Lower lobe of right lung (tissue), 2 donors: ENCODE measurements at regions not wholly inside any gene's neighbourhood (a gene's known extent, or its start where the extent isn't known, plus 50 kb on each side); places are given as distances from the start of the nearest gene placed in this dataset.

ENCODE experiments used
- ATAC-seq, 2 donors: fragments of 200-7000 bp; cut with Tn5 transposase; one replicate each; pipeline ENCODE4 v1.9.1; 2020 to 2022; ENCODE audit warnings: mild to moderate bottlenecking in 2 of 2, moderate library complexity in 2 of 2
- DNase-seq: peaks from one replicate; pipeline ENCODE4 v3.0.0-alpha.2; 2020
- H3K27ac ChIP-seq: fragments of 200-600 bp; one replicate; pipeline ENCODE4 v1.8.0; 2022
- H3K27me3 ChIP-seq: fragments of 200-600 bp; one replicate; pipeline ENCODE4 v1.8.0; 2022; ENCODE audit warnings: low read depth
- H3K36me3 ChIP-seq: fragments of 200-600 bp; one replicate; pipeline ENCODE4 v1.8.0; 2022; ENCODE audit warnings: mild to moderate bottlenecking
- H3K4me1 ChIP-seq: fragments of 200-600 bp; one replicate; pipeline ENCODE4 v1.8.0; 2022
- H3K4me3 ChIP-seq: fragments of 200-600 bp; one replicate; pipeline ENCODE4 v1.8.0; 2022; ENCODE audit warnings: mild to moderate bottlenecking
- H3K9me3 ChIP-seq: fragments of 200-600 bp; one replicate; pipeline ENCODE4 v1.8.0; 2022
- CTCF ChIP-seq: fragments of 200-600 bp; IDR thresholded peaks from one replicate; pipeline ENCODE4 v1.8.0; 2022; ENCODE audit warnings: antibody characterized with exemption, mild to moderate bottlenecking
- intact Hi-C: fragments of 100-400 bp; cut with DNase I; formaldehyde crosslinking; loops from one replicate; pipeline ENCODE4 v1.11.0; 2022
- donor health status: DM: no; HTN: yes; CAD: no; lungs with severe emphysema.

DNA sequence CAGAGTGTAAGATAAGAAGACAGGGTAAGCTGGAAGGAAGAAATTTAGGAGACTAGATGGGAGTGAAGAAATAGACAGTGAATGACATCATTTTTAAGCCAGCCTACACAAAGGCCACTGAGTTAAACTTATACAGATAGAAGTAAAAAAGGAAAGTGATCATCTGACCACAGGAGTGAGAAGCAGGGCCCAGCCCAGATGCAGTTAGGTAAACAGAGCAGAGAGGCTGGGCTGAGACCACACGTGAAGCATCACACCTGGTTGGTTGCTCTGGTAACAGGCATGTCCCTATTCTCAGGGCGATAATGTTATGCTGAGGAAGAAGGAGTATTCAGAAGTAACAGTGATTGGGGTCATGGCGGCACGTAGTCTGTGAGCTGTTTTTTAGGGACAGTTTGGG, 1079.4 kb downstream of the AACS start:
- no peaks in the 10 kb centered on the region for H3K9me3 ChIP-seq
- H3K27me3 ChIP-seq = no peaks in the 10 kb centered on the region
- intact Hi-C loops = no loop called here
- no peak overlapping the region for H3K27ac ChIP-seq
- no peaks in the 10 kb centered on the region for H3K36me3 ChIP-seq
- no peak for ATAC-seq
- no peaks in the 10 kb centered on the region for H3K4me1 ChIP-seq
- H3K4me3 ChIP-seq = no peak overlapping the region
- DNase-seq = no peak
- no peak for TF ChIP-seq CTCF

- Histone ChIP-seq H3K27me3 (no peaks in the 10 kb centered on the region), H3K36me3 (no peaks in the 10 kb centered on the region), H3K4me3 (no peak overlapping the region), H3K27ac (no peak overlapping the region), H3K9me3 (no peaks in the 10 kb centered on the region), H3K4me1 (no peaks in the 10 kb centered on the region)
- no peak for ATAC-seq
- no peak for DNase-seq
- intact Hi-C loops = no loop called here
- TF ChIP-seq CTCF = no peak
These were observed 1082.1 kb downstream of the AACS start for GRCh38 chr12:126147321-126147720.

GRCh38 chr12:126156806-126157574, 1091.8 kb downstream of the AACS start:
- DNase-seq = no peak
- Histone ChIP-seq H3K27me3 (no peaks in the 10 kb centered on the region), H3K36me3 (no peaks in the 10 kb centered on the region), H3K4me3 (no peak overlapping the region), H3K27ac (no peak overlapping the region), H3K9me3 (no peaks in the 10 kb centered on the region), H3K4me1 (no peaks in the 10 kb centered on the region)
- TF ChIP-seq CTCF = no peak
- ATAC-seq = no peak
- intact Hi-C loops = no loop called here

DNA sequence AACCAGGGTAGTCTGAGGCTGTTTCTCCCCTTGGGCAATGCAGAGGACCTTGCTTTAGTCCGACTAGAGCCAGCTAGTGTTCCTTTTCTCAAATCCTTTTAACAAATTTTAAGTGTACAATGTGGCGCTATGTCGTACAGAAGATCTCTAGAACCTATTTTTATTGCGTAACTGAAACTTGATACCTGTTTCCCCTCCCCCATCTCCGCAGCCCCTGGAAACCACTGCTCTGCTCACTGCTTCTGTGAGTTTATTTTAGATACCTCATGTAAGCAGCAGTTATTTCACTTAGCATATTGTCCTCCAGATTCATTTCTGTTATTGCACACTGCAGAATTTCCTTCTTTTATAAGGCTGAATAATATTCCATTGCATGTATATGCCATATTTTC, 1092.3 kb downstream of the AACS start:
- Histone ChIP-seq H3K4me3 (no peak overlapping the region), H3K36me3 (no peaks in the 10 kb centered on the region), H3K4me1 (no peaks in the 10 kb centered on the region), H3K27ac (no peak overlapping the region), H3K27me3 (no peaks in the 10 kb centered on the region), H3K9me3 (no peaks in the 10 kb centered on the region)
- intact Hi-C loops = no loop called here
- DNase-seq (no peak), ATAC-seq (no peak)
- no peak for TF ChIP-seq CTCF

DNA sequence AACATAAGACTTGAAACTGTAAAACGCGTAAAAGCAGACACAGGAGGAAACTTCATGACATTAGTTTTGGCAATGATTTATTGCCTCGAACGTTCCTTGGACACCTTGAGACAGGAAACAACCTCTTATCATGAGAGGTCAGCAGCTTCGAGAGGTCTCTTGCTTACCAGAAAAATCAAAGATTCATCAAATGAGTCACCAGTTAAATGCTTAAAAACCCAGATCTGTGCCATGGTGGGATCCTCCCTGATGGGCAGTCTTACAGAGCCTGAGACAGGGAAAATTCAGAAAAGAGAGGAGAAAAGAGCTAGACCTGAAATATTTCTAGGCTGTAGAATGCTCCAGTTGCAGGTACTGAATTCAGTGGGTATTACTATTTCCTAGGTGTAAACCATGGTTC, 1093.9 kb downstream of the AACS start:
- TF ChIP-seq CTCF = no peak
- DNase-seq (no peak), ATAC-seq (no peak)
- H3K9me3 ChIP-seq = no peaks in the 10 kb centered on the region
- H3K27me3 ChIP-seq = no peaks in the 10 kb centered on the region
- no peaks in the 10 kb centered on the region for H3K36me3 ChIP-seq
- H3K27ac ChIP-seq = no peak overlapping the region
- no peaks in the 10 kb centered on the region for H3K4me1 ChIP-seq
- intact Hi-C loops = no loop called here
- no peak overlapping the region for H3K4me3 ChIP-seq
